Transverse colon (tissue), 4 donors: ENCODE measurements at regions not wholly inside any gene's neighbourhood (a gene's known extent, or its start where the extent isn't known, plus 50 kb on each side); places are given as distances from the start of the nearest gene placed in this dataset.

Experiments used
- DNase-seq: peaks from one replicate; pipeline ENCODE4 v3.0.0-alpha.2; 2019
- H3K27ac ChIP-seq, 4 donors: fragments of 200-600 bp; sonication (generic); 2 replicates each; pipeline ENCODE4 v1.5.1; 2016 to 2018; ENCODE audit warnings: inconsistent platforms in 4 of 4
- H3K27me3 ChIP-seq: fragments of 200-600 bp; sonication (generic); 2 replicates; pipeline ENCODE4 v1.5.1; 2017; ENCODE audit warnings: inconsistent platforms
- H3K36me3 ChIP-seq, 4 donors: fragments of 200-600 bp; sonication (generic); 2 replicates each; pipeline ENCODE4 v1.5.1; 2017 to 2019; ENCODE audit warnings: inconsistent platforms in 4 of 4
- H3K4me1 ChIP-seq, 4 donors: fragments of 200-600 bp; sonication (generic); 2 replicates each; pipeline ENCODE4 v1.5.1; 2017 to 2020; ENCODE audit warnings: inconsistent platforms in 4 of 4
- H3K4me3 ChIP-seq, 4 donors: fragments of 200-600 bp; sonication (generic); 1 replicate in 1 of 4; 2 replicates in 3 of 4; pipeline versions ENCODE4 v1.5.1 to v1.6.1; 2017 to 2019; ENCODE audit warnings: inconsistent platforms in 4 of 4
- H3K9me3 ChIP-seq, 2 donors: fragments of 200-600 bp; sonication (generic); 2 replicates each; pipeline ENCODE4 v1.5.1; 2017 to 2019; ENCODE audit warnings: inconsistent platforms in 2 of 2
- EP300 ChIP-seq: sonication (generic); formaldehyde crosslinking; IDR thresholded peaks from one replicate; pipeline ENCODE4 v1.6.1; 2017; ENCODE audit warnings: antibody characterized with exemption, low read depth
- POLR2A ChIP-seq: fragments of 450-650 bp; IDR thresholded peaks from one replicate; pipeline ENCODE4 v1.6.1; 2016; ENCODE audit warnings: antibody characterized with exemption, mild to moderate bottlenecking, moderate library complexity
- POLR2AphosphoS5 ChIP-seq, 3 donors: sonication (generic); formaldehyde crosslinking; IDR thresholded peaks; one replicate each; pipeline ENCODE4 v1.6.1; 2016; ENCODE audit warnings: antibody characterized with exemption in 3 of 3
- WGBS, 2 donors: methylation state at CpG; one replicate each; pipeline ENCODE4 v1.1.5; 2018; ENCODE audit warnings: low coverage in 1 of 2; 5-methylcytosine and 5-hydroxymethylcytosine counted together
- in situ Hi-C, 4 donors: fragments of 200-750 bp; cut with MboI; loops; one replicate each; pipeline versions ENCODE4 v1.15.0 to v1.15.1; 2017; ENCODE audit warnings: low sequenced_read_pairs in 3 of 4, low pct_ligation_motif_present in 1 of 4, low pct_unique_long_range_greater_than_20kb in 1 of 4
- intact Hi-C: fragments of 100-400 bp; cut with DNase I; formaldehyde crosslinking; loops from one replicate; pipeline ENCODE4 v1.15.1; 2023; ENCODE audit warnings: low total_unique reads
- TF ChIP-seq, protein P1 (sequence below), 5 experiments: fragments of 200-600 bp in 3 of 5; fragments of 450-650 bp in 2 of 5; sonication (generic) in 3 of 5; IDR thresholded peaks; 1 replicate in 2 of 5; 2 replicates in 3 of 5; pipeline ENCODE4 v1.5.1; 2016 to 2017; ENCODE audit warnings: antibody characterized with exemption in 5 of 5, inconsistent platforms in 3 of 5, mild to moderate bottlenecking in 2 of 5, moderate library complexity in 1 of 5

DNA sequence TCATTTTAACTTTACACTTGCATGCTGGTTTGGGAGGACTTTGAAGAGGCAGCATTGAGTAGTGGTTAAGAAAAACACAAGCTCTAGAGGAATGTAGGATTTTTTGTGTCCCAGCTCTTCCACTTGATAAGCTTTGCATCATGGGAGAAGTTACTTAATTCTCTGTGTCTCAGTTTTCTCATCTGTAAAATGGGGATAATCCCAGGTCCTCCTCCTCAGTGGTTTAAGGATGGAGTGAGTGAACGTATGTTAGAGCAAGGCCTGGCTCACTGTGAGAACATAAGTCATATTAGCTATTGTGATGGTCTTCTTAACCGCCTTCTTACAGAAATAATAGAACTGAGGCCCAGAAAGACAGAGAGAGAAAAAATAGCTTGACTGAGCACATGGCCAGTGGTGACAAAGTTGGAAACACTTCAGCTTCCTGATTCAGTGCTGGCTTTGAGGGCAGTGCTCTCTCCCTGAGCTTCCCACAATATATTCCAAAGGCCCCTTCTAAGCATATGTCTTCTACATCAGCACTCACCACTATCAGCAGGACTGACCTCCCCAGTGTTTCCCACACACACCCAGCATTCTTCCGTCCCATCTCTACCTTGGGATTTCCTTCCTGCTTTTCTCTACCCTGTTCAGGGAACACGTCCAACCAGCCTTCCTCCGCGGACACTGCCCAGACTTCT is 214.9 kb upstream of the TNP1 start:
- 70 to 81% methylated on average over 6 of the region's 6 CpGs for WGBS, 2 donors
- DNase-seq = no peak
- no peak overlapping the region for H3K4me3 ChIP-seq
- peaks cover 0 to 9% (median 0%) of the 10 kb centered on the region in 4 donors for H3K4me1 ChIP-seq
- H3K27me3 ChIP-seq = no peaks in the 10 kb centered on the region
- intact Hi-C loops (no loop called here), in situ Hi-C loops (no loop called here)
- TF ChIP-seq, protein P1, sequence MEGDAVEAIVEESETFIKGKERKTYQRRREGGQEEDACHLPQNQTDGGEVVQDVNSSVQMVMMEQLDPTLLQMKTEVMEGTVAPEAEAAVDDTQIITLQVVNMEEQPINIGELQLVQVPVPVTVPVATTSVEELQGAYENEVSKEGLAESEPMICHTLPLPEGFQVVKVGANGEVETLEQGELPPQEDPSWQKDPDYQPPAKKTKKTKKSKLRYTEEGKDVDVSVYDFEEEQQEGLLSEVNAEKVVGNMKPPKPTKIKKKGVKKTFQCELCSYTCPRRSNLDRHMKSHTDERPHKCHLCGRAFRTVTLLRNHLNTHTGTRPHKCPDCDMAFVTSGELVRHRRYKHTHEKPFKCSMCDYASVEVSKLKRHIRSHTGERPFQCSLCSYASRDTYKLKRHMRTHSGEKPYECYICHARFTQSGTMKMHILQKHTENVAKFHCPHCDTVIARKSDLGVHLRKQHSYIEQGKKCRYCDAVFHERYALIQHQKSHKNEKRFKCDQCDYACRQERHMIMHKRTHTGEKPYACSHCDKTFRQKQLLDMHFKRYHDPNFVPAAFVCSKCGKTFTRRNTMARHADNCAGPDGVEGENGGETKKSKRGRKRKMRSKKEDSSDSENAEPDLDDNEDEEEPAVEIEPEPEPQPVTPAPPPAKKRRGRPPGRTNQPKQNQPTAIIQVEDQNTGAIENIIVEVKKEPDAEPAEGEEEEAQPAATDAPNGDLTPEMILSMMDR (IDR thresholded peaks at IDR 0.05) = no peak
- no peak for TF ChIP-seq POLR2A
- no peak for TF ChIP-seq POLR2AphosphoS5 (IDR thresholded peaks at IDR 0.05)
- no peak for TF ChIP-seq EP300
- H3K27ac ChIP-seq = peak overlapping the region in 3 of 4 donors; percentile 13 to 33 (median 33)
- H3K9me3 ChIP-seq = no peaks in the 10 kb centered on the region
- H3K36me3 ChIP-seq = no peaks in the 10 kb centered on the region

DNA sequence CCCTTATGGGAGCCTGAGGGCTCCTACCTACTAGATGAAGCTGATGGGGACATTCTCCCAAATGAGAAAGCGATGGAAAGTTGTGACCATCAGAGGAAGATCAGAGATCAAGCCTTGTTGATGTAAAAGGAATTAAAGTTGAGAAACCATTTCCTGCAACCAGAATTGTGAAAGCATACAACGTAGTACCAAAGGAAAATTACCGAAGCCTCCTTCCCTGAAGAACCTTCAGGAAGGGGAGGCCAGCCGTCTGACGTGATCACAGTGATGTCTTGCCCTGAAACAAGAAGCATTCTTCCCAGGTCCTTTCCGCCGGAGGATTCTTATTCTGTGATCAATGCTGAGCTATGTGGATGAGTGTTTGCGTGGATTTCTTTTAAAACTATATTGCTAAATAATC is 211.6 kb upstream of the TNP1 start:
- intact Hi-C loops = no loop called here
- 76 to 83% methylated on average over 2 to 8 of the region's 8 CpGs for WGBS, 2 donors
- DNase-seq = no peak
- H3K4me1 ChIP-seq = peaks cover 0 to 9% (median 0%) of the 10 kb centered on the region in 4 donors
- H3K36me3 ChIP-seq = no peaks in the 10 kb centered on the region
- H3K27me3 ChIP-seq = no peaks in the 10 kb centered on the region
- H3K4me3 ChIP-seq = no peak overlapping the region
- TF ChIP-seq, protein P1 (IDR thresholded peaks at IDR 0.05) = no peak
- peak in 1 of 3 donors; percentile 18 for TF ChIP-seq POLR2AphosphoS5 (IDR thresholded peaks at IDR 0.05)
- peak overlapping the region in 1 of 4 donors; percentile 19 for H3K27ac ChIP-seq
- H3K9me3 ChIP-seq = no peaks in the 10 kb centered on the region
- in situ Hi-C loops = no loop called here

DNA sequence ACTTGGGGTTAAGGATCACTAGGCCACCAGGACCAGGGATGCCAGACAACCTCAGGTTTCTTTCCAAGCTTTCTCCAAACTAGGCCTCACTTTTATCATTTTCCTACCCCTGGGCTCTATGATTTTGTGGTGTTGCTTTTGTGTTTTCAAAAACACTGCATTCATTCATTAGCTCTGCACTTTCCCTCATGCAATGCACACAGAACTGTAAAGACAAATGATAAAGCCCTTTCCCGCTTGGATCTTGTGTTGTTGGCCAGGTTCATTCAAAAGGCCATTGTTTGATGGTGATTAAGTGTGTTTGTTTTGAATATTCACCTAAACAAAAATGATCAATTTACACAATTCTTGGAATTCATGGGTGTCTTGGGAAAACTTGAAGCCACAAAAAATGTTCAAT is 210.7 kb upstream of the TNP1 start:
- in situ Hi-C loops = no loop called here
- no peak for DNase-seq
- TF ChIP-seq EP300 (no peak), POLR2AphosphoS5 (IDR thresholded peaks at IDR 0.05) (no peak), POLR2A (no peak)
- TF ChIP-seq, protein P1 (IDR thresholded peaks at IDR 0.05) = no peak
- Histone ChIP-seq H3K36me3 (no peaks in the 10 kb centered on the region), H3K9me3 (no peaks in the 10 kb centered on the region), H3K4me3 (no peak overlapping the region), H3K27me3 (no peaks in the 10 kb centered on the region), H3K4me1 (peaks cover 0 to 9% (median 0%) of the 10 kb centered on the region in 4 donors), H3K27ac (no peak overlapping the region)
- intact Hi-C loops = no loop called here
- 76 to 78% methylated on average over 1 of the region's 1 CpG for WGBS, 2 donors

DNA sequence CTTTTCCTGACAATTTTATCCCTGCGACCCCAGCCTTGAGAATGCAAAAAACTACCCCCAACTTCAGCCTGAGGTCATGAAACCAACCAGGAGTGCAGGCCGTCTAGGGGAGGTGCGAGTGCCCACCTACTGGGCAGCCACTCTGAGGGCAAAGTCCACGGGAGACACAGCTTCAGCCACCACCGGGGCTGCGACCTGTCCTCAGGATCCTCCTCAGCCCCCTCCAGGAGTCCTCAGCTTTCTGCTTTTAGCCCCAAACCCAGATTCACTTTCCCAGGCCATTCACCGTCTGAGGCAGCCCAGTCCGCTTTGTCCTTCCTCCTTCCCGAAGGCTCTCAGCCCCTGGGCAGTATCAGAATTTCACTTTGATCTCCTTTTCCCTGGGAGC is 210.2 kb upstream of the TNP1 start:
- no peaks in the 10 kb centered on the region for H3K9me3 ChIP-seq
- WGBS, 2 donors = 82 to 92% methylated on average over 2 to 9 of the region's 9 CpGs
- peaks cover 0 to 5% (median 0%) of the 10 kb centered on the region in 4 donors for H3K4me1 ChIP-seq
- TF ChIP-seq POLR2A (no peak), EP300 (no peak), POLR2AphosphoS5 (IDR thresholded peaks at IDR 0.05) (no peak)
- TF ChIP-seq, protein P1 (IDR thresholded peaks at IDR 0.05) = no peak
- DNase-seq = no peak
- in situ Hi-C loops (no loop called here), intact Hi-C loops (no loop called here)
- H3K27ac ChIP-seq = no peak overlapping the region
- H3K27me3 ChIP-seq = no peaks in the 10 kb centered on the region
- H3K36me3 ChIP-seq = no peaks in the 10 kb centered on the region
- H3K4me3 ChIP-seq = no peak overlapping the region
